ENCODE measurements at regions not wholly inside any gene's neighbourhood (a gene's known extent, or its start where the extent isn't known, plus 50 kb on each side); places are given as distances from the start of the nearest gene placed in this dataset.

GRCh38 chr2:138956116-138956515, 175.9 kb upstream of the NXPH2 start:
- DNase-seq (ENCODE audit: low read depth) = no peak
- TF ChIP-seq CTCF (IDR thresholded peaks at IDR 0.05; ENCODE audit: insufficient read depth, low read depth, low read length) = no peak
- H3K4me3 ChIP-seq (ENCODE audit: low read depth, low read length) = no peak overlapping the region

- DNase-seq (ENCODE audit: low read depth) = no peak
- H3K4me3 ChIP-seq (ENCODE audit: low read depth, low read length) = no peak overlapping the region
- no peak for TF ChIP-seq CTCF (IDR thresholded peaks at IDR 0.05; ENCODE audit: insufficient read depth, low read depth, low read length)
Measured at GRCh38 chr2:138950486-138950885, 170.3 kb upstream of the NXPH2 start.

- no peak for TF ChIP-seq CTCF (IDR thresholded peaks at IDR 0.05; ENCODE audit: insufficient read depth, low read depth, low read length)
- DNase-seq (ENCODE audit: low read depth) = no peak
- H3K4me3 ChIP-seq (ENCODE audit: low read depth, low read length) = no peak overlapping the region
Measured at GRCh38 chr2:138949517-138949916, 169.3 kb upstream of the NXPH2 start.

- no peak for TF ChIP-seq CTCF (IDR thresholded peaks at IDR 0.05; ENCODE audit: insufficient read depth, low read depth, low read length)
- DNase-seq (ENCODE audit: low read depth) = peak; percentile 81
- no peak overlapping the region for H3K4me3 ChIP-seq (ENCODE audit: low read depth, low read length)
Measured at GRCh38 chr2:138948070-138948539, 167.9 kb upstream of the NXPH2 start.

GRCh38 chr2:138943470-138943869, 163.3 kb upstream of the NXPH2 start:
- TF ChIP-seq CTCF (IDR thresholded peaks at IDR 0.05; ENCODE audit: insufficient read depth, low read depth, low read length) = no peak
- no peak overlapping the region for H3K4me3 ChIP-seq (ENCODE audit: low read depth, low read length)
- DNase-seq (ENCODE audit: low read depth) = no peak

- no peak overlapping the region for H3K4me3 ChIP-seq (ENCODE audit: low read depth, low read length)
- no peak for TF ChIP-seq CTCF (IDR thresholded peaks at IDR 0.05; ENCODE audit: insufficient read depth, low read depth, low read length)
- no peak for DNase-seq (ENCODE audit: low read depth)
Measured at GRCh38 chr2:138942466-138942865, 162.3 kb upstream of the NXPH2 start.
